A673 (cell line): ENCODE measurements at regions not wholly inside any gene's neighbourhood (a gene's known extent, or its start where the extent isn't known, plus 50 kb on each side); places are given as distances from the start of the nearest gene placed in this dataset.

Source experiments
- BruUV-seq: library from RNA; stranded (reverse); fragments of 400-500 nt; replicated peaks from 2 replicates; lab custom pipeline; 2021; lab: Mats Ljungman, UMichigan
- CTCF ChIA-PET: fragments of 300-600 bp; sonication (Branson Sonifier 250); formaldehyde crosslinking; loops from one replicate; lab custom pipeline; 2022; ENCODE audit warnings: antibody characterized with exemption; lab: Charles Lee
- POLR2A ChIA-PET: fragments of 300-600 bp; sonication (Branson Sonifier 250); formaldehyde crosslinking; loops from one replicate; lab custom pipeline; 2022; ENCODE audit warnings: antibody characterized with exemption; ENCODE audit not compliant: low non-redundant PET; lab: Charles Lee
- DNase-seq: peaks from one replicate; pipeline ENCODE4 v3.0.0-alpha.2; 2015; ENCODE audit warnings: low spot score
- H3K27ac ChIP-seq: fragments of 200-600 bp; sonication (generic); 2 replicates; pipeline ENCODE4 v1.5.1; 2016; ENCODE audit warnings: mixed run types, low read depth, mild to moderate bottlenecking, mixed read lengths, antibody characterized with exemption, low read length; ENCODE audit not compliant: poor library complexity, severe bottlenecking
- H3K27me3 ChIP-seq: fragments of 200-600 bp; sonication (generic); replicated peaks from 2 replicates; pipeline ENCODE4 v1.6.1; 2017; ENCODE audit warnings: mixed run types, low read depth, mild to moderate bottlenecking, mixed read lengths, antibody characterized with exemption, low read length; ENCODE audit not compliant: insufficient read depth, poor library complexity
- H3K36me3 ChIP-seq: fragments of 200-600 bp; sonication (generic); 2 replicates; pipeline ENCODE4 v1.6.1; 2016; ENCODE audit warnings: mixed run types, mild to moderate bottlenecking, mixed read lengths, antibody characterized with exemption, low read length; ENCODE audit not compliant: insufficient read depth, poor library complexity, severe bottlenecking
- H3K4me1 ChIP-seq: fragments of 200-600 bp; sonication (generic); 2 replicates; pipeline ENCODE4 v1.6.1; 2017; ENCODE audit warnings: mixed run types, mild to moderate bottlenecking, mixed read lengths, antibody characterized with exemption, low read length; ENCODE audit not compliant: insufficient read depth, poor library complexity, severe bottlenecking
- H3K4me3 ChIP-seq: fragments of 200-600 bp; sonication (generic); 2 replicates; pipeline ENCODE4 v1.5.1; 2016; ENCODE audit warnings: low read depth, mixed run types, mild to moderate bottlenecking, mixed read lengths, low read length; ENCODE audit not compliant: poor library complexity, severe bottlenecking
- H3K9me3 ChIP-seq: fragments of 200-600 bp; sonication (generic); 2 replicates; pipeline ENCODE4 v1.6.1; 2016; ENCODE audit warnings: mixed run types, low read depth, mild to moderate bottlenecking, mixed read lengths, antibody characterized with exemption, low read length; ENCODE audit not compliant: poor library complexity, severe bottlenecking
- CTCF ChIP-seq: fragments of 300-800, 200-600 bp; sonication (generic); conservative IDR thresholded peaks from 2 replicates; pipeline ENCODE4 v1.5.1; 2017; ENCODE audit warnings: low read depth, mild to moderate bottlenecking, antibody characterized with exemption, low read length, moderate library complexity, mixed read lengths
- EZH2 ChIP-seq: fragments of 200-600 bp; sonication (generic); IDR thresholded peaks from 2 replicates; pipeline ENCODE4 v1.6.1; 2017; ENCODE audit warnings: borderline replicate concordance, low read depth, mild to moderate bottlenecking, mixed read lengths, antibody characterized with exemption, low read length; ENCODE audit not compliant: poor library complexity, severe bottlenecking
- intact Hi-C: fragments of 100-400 bp; cut with micrococcal nuclease; formaldehyde crosslinking; loops from one replicate; pipeline ENCODE4 v1.10.0; 2022; ENCODE audit not compliant: unreplicated experiment

GRCh38 chr12:90015228-90015627 lies 306.6 kb upstream of the ATP2B1 start:
- no peak overlapping the region for H3K27ac ChIP-seq
- CTCF ChIA-PET: no interaction called here

GRCh38 chr12:90013409-90013808 lies 304.8 kb upstream of the ATP2B1 start:
- BruUV-seq: no TSS peak
- H3K36me3 ChIP-seq: no peaks in the 10 kb centered on the region
- no peak for TF ChIP-seq EZH2
- 0 out of 2 replicates have a peak, but pooled peaks have one; percentile 36 for TF ChIP-seq CTCF
- DNase-seq: no peak
- H3K9me3 ChIP-seq: no peaks in the 10 kb centered on the region
- no peaks in the 10 kb centered on the region for H3K27me3 ChIP-seq
- CTCF ChIA-PET: interaction anchor here (0.6 to 1.1 kb wide), 2 partner anchors 15 to 965 kb away, joined by 3 to 5 read pairs; no protein-coding TSS in a partner anchor
- no peak overlapping the region for H3K27ac ChIP-seq
- POLR2A ChIA-PET: interaction anchor here (0.6 kb wide), 1 partner anchor 465 kb away, joined by 5 read pairs; no protein-coding TSS in a partner anchor
- H3K4me1 ChIP-seq: peaks cover 10% of the 10 kb centered on the region
- intact Hi-C loops: loop anchor here (5.0 to 10.0 kb wide), 2 partner anchors 471 to 841 kb away; no protein-coding TSS in a partner anchor
- H3K4me3 ChIP-seq: no peak overlapping the region

More at GRCh38 chr12:90015228-90015627, 306.6 kb upstream of the ATP2B1 start:
- no peak for TF ChIP-seq CTCF
- TF ChIP-seq EZH2: no peak
- no peak for DNase-seq
- Histone ChIP-seq H3K36me3 (no peaks in the 10 kb centered on the region), H3K9me3 (no peaks in the 10 kb centered on the region), H3K27me3 (no peaks in the 10 kb centered on the region), H3K4me3 (no peak overlapping the region), H3K4me1 (peaks cover 7% of the 10 kb centered on the region)
- intact Hi-C loops: loop anchor here (10.0 kb wide), 1 partner anchor 840 kb away; no protein-coding TSS in a partner anchor
- no TSS peak for BruUV-seq
- POLR2A ChIA-PET: no interaction called here

- ChIA-PET CTCF (no interaction called here), POLR2A (no interaction called here)
- Histone ChIP-seq H3K27ac (no peak overlapping the region), H3K27me3 (no peaks in the 10 kb centered on the region), H3K9me3 (no peaks in the 10 kb centered on the region), H3K4me1 (peaks cover 15% of the 10 kb centered on the region), H3K36me3 (no peaks in the 10 kb centered on the region), H3K4me3 (no peak overlapping the region)
- peak; percentile 79 for DNase-seq
- TF ChIP-seq EZH2 (no peak), CTCF (peak; percentile 66)
- intact Hi-C loops: loop anchor here (1.0 to 10.0 kb wide), 3 partner anchors 93 to 845 kb away; no protein-coding TSS in a partner anchor
- no TSS peak for BruUV-seq
Observed at GRCh38 chr12:90010089-90010488, 301.5 kb upstream of the ATP2B1 start.
